ENCODE measurements at regions not wholly inside any gene's neighbourhood (a gene's known extent, or its start where the extent isn't known, plus 50 kb on each side); places are given as distances from the start of the nearest gene placed in this dataset.

- WGBS, result 98% methylated on average over 2 of the region's 2 CpGs
- Histone ChIP-seq H3K4me1 (replicated peaks) (no peaks in the 10 kb centered on the region), H3K27ac (no peak overlapping the region), H3K36me3 (no peaks in the 10 kb centered on the region), H3K4me3 (no peak overlapping the region), H3K9me3 (no peaks in the 10 kb centered on the region), H3K27me3 (replicated peaks; ENCODE audit: insufficient read depth) (no peaks in the 10 kb centered on the region)
- DNase-seq (ENCODE audit: low spot score), result no peak
- intact Hi-C loops (cut with DNase I), result no loop called here
- TF ChIP-seq POLR2AphosphoS5 (IDR thresholded peaks at IDR 0.05), result no peak
Measured at GRCh38 chr3:31129241-31129640, 234.8 kb upstream of the GADL1 start.

DNA sequence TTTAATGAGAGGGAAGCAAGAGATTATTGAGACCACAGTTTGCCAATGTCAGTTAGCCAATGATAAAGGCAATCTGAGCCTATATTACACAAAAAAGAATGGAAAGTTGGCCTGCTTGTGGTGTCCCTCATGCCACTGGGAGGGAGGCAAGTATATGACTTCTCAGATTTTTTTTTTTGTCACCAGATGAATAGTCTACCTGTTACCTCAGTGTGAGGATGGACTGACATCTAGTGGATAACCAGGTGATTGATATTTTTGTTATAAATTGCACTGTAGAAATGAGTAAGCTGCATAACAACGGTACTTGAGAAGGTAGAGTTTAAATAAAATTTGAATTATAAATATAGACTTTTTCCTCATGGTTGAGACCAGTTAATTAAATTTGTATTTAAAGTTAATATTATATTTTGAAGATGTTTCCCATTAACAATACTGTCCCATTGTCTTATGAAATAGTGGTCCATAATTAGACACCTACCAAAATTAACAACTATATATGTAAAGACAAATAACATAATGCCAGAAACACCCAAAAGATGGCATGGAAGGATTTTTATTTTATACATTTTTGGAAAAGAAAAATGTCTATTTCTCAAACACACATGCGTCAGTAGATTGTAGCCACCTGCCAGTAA is 237.8 kb upstream of the GADL1 start:
- intact Hi-C loops (cut with DNase I), result loop anchor here (2.0 kb wide), 1 partner anchor 363 kb away; no protein-coding TSS in a partner anchor
- Histone ChIP-seq H3K9me3 (no peaks in the 10 kb centered on the region), H3K36me3 (no peaks in the 10 kb centered on the region), H3K27me3 (replicated peaks; ENCODE audit: insufficient read depth) (no peaks in the 10 kb centered on the region), H3K4me3 (no peak overlapping the region), H3K4me1 (replicated peaks) (no peaks in the 10 kb centered on the region), H3K27ac (no peak overlapping the region)
- DNase-seq (ENCODE audit: low spot score), result no peak
- no peak for TF ChIP-seq POLR2AphosphoS5 (IDR thresholded peaks at IDR 0.05)
- peak; percentile 14 to 65 (median 56) for TF ChIP-seq CTCF (IDR thresholded peaks at IDR 0.05)
- WGBS, result 74% methylated on average over 2 of the region's 2 CpGs

DNA sequence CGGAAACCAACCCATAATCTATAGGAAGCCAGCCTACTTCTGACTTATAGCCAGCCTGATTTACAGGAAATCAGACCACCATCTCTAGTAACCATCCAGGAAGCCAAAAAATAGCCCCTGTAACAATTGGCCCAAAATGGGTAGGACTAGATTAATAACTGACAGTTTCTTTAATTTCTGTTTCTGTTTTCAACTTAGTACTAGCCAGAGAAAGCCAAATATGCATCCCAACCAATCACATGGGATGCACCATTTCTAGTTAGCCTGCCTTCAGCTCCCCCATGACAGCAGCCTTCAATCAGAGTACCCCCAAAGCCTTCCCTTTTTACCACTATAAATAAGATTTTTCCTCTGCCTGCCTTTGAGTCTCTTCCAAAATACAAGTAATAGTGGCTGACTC is 239.1 kb upstream of the GADL1 start:
- Histone ChIP-seq H3K27me3 (replicated peaks; ENCODE audit: insufficient read depth) (no peaks in the 10 kb centered on the region), H3K36me3 (no peaks in the 10 kb centered on the region), H3K4me3 (no peak overlapping the region), H3K27ac (no peak overlapping the region), H3K9me3 (no peaks in the 10 kb centered on the region), H3K4me1 (replicated peaks) (no peaks in the 10 kb centered on the region)
- DNase-seq (ENCODE audit: low spot score), result no peak
- intact Hi-C loops (cut with DNase I), result loop anchor here (2.0 kb wide), 1 partner anchor 365 kb away; no protein-coding TSS in a partner anchor
- TF ChIP-seq POLR2A (IDR thresholded peaks at IDR 0.05), result no peak
- TF ChIP-seq POLR2AphosphoS5 (IDR thresholded peaks at IDR 0.05), result no peak
- no peak for TF ChIP-seq CTCF (IDR thresholded peaks at IDR 0.05)
- WGBS, result 97% methylated on average over 1 of the region's 1 CpG

GRCh38 chr3:31135546-31135945 is 241.1 kb upstream of the GADL1 start:
- no peaks in the 10 kb centered on the region for H3K27me3 ChIP-seq (replicated peaks; ENCODE audit: insufficient read depth)
- no peak for DNase-seq (ENCODE audit: low spot score)
- H3K36me3 ChIP-seq, result no peaks in the 10 kb centered on the region
- H3K9me3 ChIP-seq, result no peaks in the 10 kb centered on the region
- intact Hi-C loops (cut with DNase I), result no loop called here
- no peak for TF ChIP-seq POLR2A (IDR thresholded peaks at IDR 0.05)
- no peak for TF ChIP-seq POLR2AphosphoS5 (IDR thresholded peaks at IDR 0.05)
- no peak for TF ChIP-seq CTCF (IDR thresholded peaks at IDR 0.05)
- no peaks in the 10 kb centered on the region for H3K4me1 ChIP-seq (replicated peaks)
- WGBS, result 95% methylated on average over 3 of the region's 3 CpGs
- H3K27ac ChIP-seq, result no peak overlapping the region
- no peak overlapping the region for H3K4me3 ChIP-seq

GRCh38 chr3:31137718-31138465 is 243.4 kb upstream of the GADL1 start:
- intact Hi-C loops (cut with DNase I), result no loop called here
- Histone ChIP-seq H3K27ac (no peak overlapping the region), H3K4me1 (replicated peaks) (no peaks in the 10 kb centered on the region), H3K9me3 (no peaks in the 10 kb centered on the region), H3K4me3 (no peak overlapping the region), H3K27me3 (replicated peaks; ENCODE audit: insufficient read depth) (no peaks in the 10 kb centered on the region), H3K36me3 (no peaks in the 10 kb centered on the region)
- no peak for DNase-seq (ENCODE audit: low spot score)
- 95% methylated on average over 4 of the region's 4 CpGs for WGBS
- no peak for TF ChIP-seq POLR2AphosphoS5 (IDR thresholded peaks at IDR 0.05)
- TF ChIP-seq CTCF (IDR thresholded peaks at IDR 0.05), result no peak
- TF ChIP-seq POLR2A (IDR thresholded peaks at IDR 0.05), result no peak

Data from prostate gland (tissue), 2 donors.